ENCODE measurements at regions not wholly inside any gene's neighbourhood (a gene's known extent, or its start where the extent isn't known, plus 50 kb on each side); places are given as distances from the start of the nearest gene placed in this dataset.

DNA sequence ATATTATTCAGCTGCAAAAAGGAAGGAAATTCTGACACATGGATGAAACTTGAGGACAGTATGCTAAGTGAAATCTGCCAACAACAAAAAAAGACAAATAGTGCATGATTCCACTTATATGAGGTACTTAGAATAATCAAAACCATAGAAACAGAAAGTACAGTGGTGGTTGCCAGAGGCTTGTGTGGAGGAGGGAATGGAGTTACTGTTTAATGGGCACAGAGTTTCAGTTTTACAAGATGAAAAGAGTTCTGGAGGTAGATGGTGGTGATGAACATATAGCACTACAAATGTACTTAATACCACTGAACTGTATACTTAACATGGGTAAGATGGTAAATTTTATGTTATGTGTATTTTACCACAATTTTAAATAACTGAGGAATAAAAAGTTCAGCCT is 212.0 kb upstream of the KLF3 start:
- TF ChIP-seq GATA2 (IDR thresholded peaks at IDR 0.05; ENCODE audit: low read depth, low read length) (no peak), GATA3 (IDR thresholded peaks at IDR 0.05; ENCODE audit: low read depth, low read length) (no peak)

Data from SH-SY5Y (cell line).